OCI-LY3 (cell line): ENCODE measurements at regions not wholly inside any gene's neighbourhood (a gene's known extent, or its start where the extent isn't known, plus 50 kb on each side); places are given as distances from the start of the nearest gene placed in this dataset.

Experiments
- H2AFZ ChIP-seq: fragments of 200-600, 300-600 bp; shearing (Covaris generic); 2 replicates; pipeline ENCODE4 v1.6.0; 2014; ENCODE audit warnings: antibody characterized with exemption, low read depth, low read length
- H3K27ac ChIP-seq: fragments of 200-600, 300-600 bp; sonication (generic); 2 replicates; pipeline ENCODE4 v1.5.1; 2014; ENCODE audit warnings: mild to moderate bottlenecking, low read length, moderate library complexity, mixed read lengths
- H3K27me3 ChIP-seq: fragments of 200-600, 300-600 bp; sonication (generic); 2 replicates; pipeline ENCODE4 v1.6.1; 2014; ENCODE audit warnings: low read depth, low read length, mixed read lengths
- H3K36me3 ChIP-seq: fragments of 200-600, 300-600 bp; sonication (generic); replicated peaks from 2 replicates; pipeline ENCODE3; 2014; ENCODE audit warnings: low read depth, low read length, mixed read lengths
- H3K4me1 ChIP-seq: fragments of 300-600, 200-600 bp; sonication (generic); 2 replicates; pipeline ENCODE4 v1.6.1; 2014; ENCODE audit warnings: low read length, mixed read lengths
- H3K4me2 ChIP-seq: fragments of 200-600, 300-600 bp; sonication (generic); 2 replicates; pipeline ENCODE4 v1.6.1; 2014; ENCODE audit warnings: low read length, mixed read lengths
- H3K4me3 ChIP-seq: fragments of 300-600, 200-600 bp; sonication (generic); 2 replicates; pipeline ENCODE4 v1.5.1; 2014; ENCODE audit warnings: antibody characterized with exemption, mild to moderate bottlenecking, low read length, moderate library complexity
- H3K79me2 ChIP-seq: fragments of 300-600, 200-600 bp; shearing (Covaris generic); 2 replicates; pipeline ENCODE4 v1.6.1; 2014; ENCODE audit warnings: mild to moderate bottlenecking, low read length, mixed read lengths
- H3K9ac ChIP-seq: fragments of 300-600, 200-600 bp; shearing (Covaris generic); 2 replicates; pipeline ENCODE4 v1.6.0; 2014; ENCODE audit warnings: mild to moderate bottlenecking, low read length, moderate library complexity
- H3K9me3 ChIP-seq: fragments of 200-600, 300-600 bp; shearing (Covaris generic); 2 replicates; pipeline ENCODE4 v1.6.1; 2014; ENCODE audit warnings: low read length, mixed read lengths; ENCODE audit not compliant: insufficient read depth
- H4K20me1 ChIP-seq: fragments of 200-600, 300-600 bp; sonication (generic); 2 replicates; pipeline ENCODE4 v1.6.1; 2016; ENCODE audit warnings: low read length, mixed read lengths; ENCODE audit not compliant: insufficient read depth
- EZH2phosphoT487 ChIP-seq: fragments of 200-600 bp; shearing (Covaris generic); IDR thresholded peaks from 2 replicates; pipeline ENCODE4 v1.6.1; 2018; ENCODE audit warnings: antibody characterized with exemption, mixed run types, low read depth
- TF ChIP-seq, protein P1 (sequence below): fragments of 200-600, 300-600 bp; sonication (generic); IDR thresholded peaks from 2 replicates; pipeline ENCODE4 v1.5.1; 2014; ENCODE audit warnings: antibody characterized with exemption, low read length, low read depth

DNA sequence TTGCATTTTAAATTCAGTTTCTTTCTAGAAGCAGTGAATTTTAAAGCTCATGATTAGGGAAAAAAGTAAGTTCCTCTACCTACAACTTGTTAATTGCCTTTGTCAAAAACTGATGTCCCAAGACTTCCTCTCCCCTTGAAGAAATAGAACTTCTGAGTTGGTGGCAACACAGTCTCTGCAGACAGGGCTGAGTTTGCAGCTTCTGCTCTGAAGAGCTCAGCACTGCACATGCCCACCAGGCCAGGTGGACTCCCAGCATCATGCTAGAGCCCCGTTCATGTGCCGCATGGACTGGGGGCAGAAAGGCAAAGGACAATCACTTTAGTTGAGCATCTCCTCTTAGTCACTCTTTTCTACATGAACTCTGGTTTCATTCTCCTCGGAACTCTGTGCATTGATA, 620.1 kb downstream of the VRK1 start:
- peaks cover 6% of the 10 kb centered on the region; the same call in 1 of the 2 replicates for H3K27me3 ChIP-seq
- H3K9me3 ChIP-seq = no peaks in the 10 kb centered on the region
- H2AFZ ChIP-seq = no peak overlapping the region
- no peak overlapping the region for H3K27ac ChIP-seq
- H3K4me3 ChIP-seq = no peak overlapping the region
- H3K4me2 ChIP-seq = no peak overlapping the region
- no peaks in the 10 kb centered on the region for H3K4me1 ChIP-seq
- TF ChIP-seq, protein P1, sequence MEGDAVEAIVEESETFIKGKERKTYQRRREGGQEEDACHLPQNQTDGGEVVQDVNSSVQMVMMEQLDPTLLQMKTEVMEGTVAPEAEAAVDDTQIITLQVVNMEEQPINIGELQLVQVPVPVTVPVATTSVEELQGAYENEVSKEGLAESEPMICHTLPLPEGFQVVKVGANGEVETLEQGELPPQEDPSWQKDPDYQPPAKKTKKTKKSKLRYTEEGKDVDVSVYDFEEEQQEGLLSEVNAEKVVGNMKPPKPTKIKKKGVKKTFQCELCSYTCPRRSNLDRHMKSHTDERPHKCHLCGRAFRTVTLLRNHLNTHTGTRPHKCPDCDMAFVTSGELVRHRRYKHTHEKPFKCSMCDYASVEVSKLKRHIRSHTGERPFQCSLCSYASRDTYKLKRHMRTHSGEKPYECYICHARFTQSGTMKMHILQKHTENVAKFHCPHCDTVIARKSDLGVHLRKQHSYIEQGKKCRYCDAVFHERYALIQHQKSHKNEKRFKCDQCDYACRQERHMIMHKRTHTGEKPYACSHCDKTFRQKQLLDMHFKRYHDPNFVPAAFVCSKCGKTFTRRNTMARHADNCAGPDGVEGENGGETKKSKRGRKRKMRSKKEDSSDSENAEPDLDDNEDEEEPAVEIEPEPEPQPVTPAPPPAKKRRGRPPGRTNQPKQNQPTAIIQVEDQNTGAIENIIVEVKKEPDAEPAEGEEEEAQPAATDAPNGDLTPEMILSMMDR = no peak
- TF ChIP-seq EZH2phosphoT487 = no peak
- H3K79me2 ChIP-seq = no peaks in the 10 kb centered on the region
- no peaks in the 10 kb centered on the region for H3K36me3 ChIP-seq
- H3K9ac ChIP-seq = no peak overlapping the region
- H4K20me1 ChIP-seq = no peaks in the 10 kb centered on the region

DNA sequence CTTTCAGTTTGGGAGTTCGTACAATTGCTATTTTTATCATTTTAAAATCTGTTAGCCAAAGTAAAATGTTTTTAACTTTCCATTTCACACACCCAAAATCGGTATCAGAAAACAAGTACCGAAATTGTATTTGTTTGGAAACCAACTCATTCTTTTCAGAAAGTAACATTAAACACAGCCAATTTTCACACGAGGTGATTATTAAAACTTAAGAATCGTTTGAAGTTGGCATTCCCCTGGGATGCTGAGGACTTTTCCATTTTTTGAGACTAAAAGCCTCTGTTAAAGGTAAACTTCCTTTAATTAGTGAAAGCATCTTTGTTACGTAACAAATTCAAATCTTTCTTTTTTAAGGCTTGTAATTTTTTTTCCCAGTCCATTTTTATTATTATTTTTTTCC, 623.0 kb downstream of the VRK1 start:
- no peak overlapping the region for H3K9ac ChIP-seq
- no peaks in the 10 kb centered on the region for H4K20me1 ChIP-seq
- no peaks in the 10 kb centered on the region for H3K4me1 ChIP-seq
- H3K4me3 ChIP-seq = no peak overlapping the region
- no peaks in the 10 kb centered on the region for H3K9me3 ChIP-seq
- TF ChIP-seq EZH2phosphoT487 = no peak
- TF ChIP-seq, protein P1 = no peak
- H3K79me2 ChIP-seq = no peaks in the 10 kb centered on the region
- H3K27me3 ChIP-seq = peaks cover 6% of the 10 kb centered on the region; the same call in 1 of the 2 replicates
- no peaks in the 10 kb centered on the region for H3K36me3 ChIP-seq
- no peak overlapping the region for H3K4me2 ChIP-seq
- no peak overlapping the region for H3K27ac ChIP-seq
- H2AFZ ChIP-seq = no peak overlapping the region

DNA sequence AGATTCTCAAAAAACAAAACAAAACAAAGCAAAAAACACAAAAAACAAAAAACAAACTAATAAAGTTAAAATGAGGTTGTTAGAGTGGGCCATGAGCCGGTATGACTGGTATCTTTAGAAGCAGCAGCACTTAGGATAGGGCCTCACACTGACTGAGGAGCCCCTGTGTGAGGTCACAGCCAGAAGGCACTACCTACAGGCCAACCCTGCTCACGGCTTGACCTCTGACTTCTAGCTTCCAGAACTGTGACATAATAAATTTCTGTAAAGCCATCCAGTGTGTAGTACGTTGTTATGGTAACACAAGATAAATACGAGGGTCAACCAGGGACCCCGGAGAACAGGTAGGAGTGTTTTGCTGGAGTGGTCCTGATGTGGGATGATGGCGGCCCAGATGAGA, 629.6 kb downstream of the VRK1 start:
- Histone ChIP-seq H4K20me1 (no peaks in the 10 kb centered on the region), H2AFZ (no peak overlapping the region), H3K4me3 (no peak overlapping the region), H3K4me2 (no peak overlapping the region), H3K36me3 (no peaks in the 10 kb centered on the region), H3K27me3 (peaks cover 4% of the 10 kb centered on the region; the same call in 1 of the 2 replicates), H3K9me3 (no peaks in the 10 kb centered on the region), H3K27ac (no peak overlapping the region), H3K4me1 (no peaks in the 10 kb centered on the region), H3K9ac (no peak overlapping the region), H3K79me2 (no peaks in the 10 kb centered on the region)
- TF ChIP-seq EZH2phosphoT487 = no peak
- TF ChIP-seq, protein P1 = peak; percentile 11; the same call in 1 of the 2 replicates

DNA sequence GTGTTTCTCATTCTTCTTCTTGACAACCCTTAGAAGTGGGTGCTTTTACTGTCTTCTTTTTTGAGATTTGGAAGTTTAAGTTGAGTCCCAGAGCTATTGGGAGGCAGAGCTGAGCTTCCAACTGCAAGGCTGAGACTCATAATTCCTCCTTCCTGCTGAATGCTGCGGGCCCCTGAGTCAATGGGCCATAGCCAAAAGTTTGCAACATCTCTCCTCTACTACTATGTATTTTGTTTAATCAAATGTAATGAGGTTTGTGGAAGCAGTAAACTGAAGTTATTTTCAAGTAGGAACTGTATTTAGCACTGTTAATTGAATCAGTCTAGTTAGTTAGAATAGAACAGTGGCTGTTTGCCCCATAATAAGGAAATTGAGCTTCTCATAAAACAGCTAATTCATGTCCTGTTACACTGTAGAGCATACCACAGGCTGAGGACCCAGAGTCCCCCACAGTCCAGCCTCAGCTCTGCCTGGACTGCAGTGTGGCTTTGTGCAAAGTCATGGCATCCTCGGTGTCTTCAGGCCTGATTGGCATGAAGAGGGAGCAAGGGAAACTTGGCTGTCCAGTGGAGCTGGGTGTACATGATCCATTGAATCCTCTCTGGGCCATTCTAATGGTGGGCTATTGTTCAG, 631.7 kb downstream of the VRK1 start:
- H3K4me3 ChIP-seq = no peak overlapping the region
- no peaks in the 10 kb centered on the region for H4K20me1 ChIP-seq
- H3K4me2 ChIP-seq = no peak overlapping the region
- H3K27ac ChIP-seq = no peak overlapping the region
- peaks cover 4% of the 10 kb centered on the region; the same call in 1 of the 2 replicates for H3K27me3 ChIP-seq
- H3K9ac ChIP-seq = no peak overlapping the region
- no peaks in the 10 kb centered on the region for H3K36me3 ChIP-seq
- TF ChIP-seq EZH2phosphoT487 = no peak
- TF ChIP-seq, protein P1 = no peak
- H3K4me1 ChIP-seq = no peaks in the 10 kb centered on the region
- H2AFZ ChIP-seq = no peak overlapping the region
- no peaks in the 10 kb centered on the region for H3K79me2 ChIP-seq
- no peaks in the 10 kb centered on the region for H3K9me3 ChIP-seq
